ENCODE measurements at regions not wholly inside any gene's neighbourhood (a gene's known extent, or its start where the extent isn't known, plus 50 kb on each side); places are given as distances from the start of the nearest gene placed in this dataset.

DNA sequence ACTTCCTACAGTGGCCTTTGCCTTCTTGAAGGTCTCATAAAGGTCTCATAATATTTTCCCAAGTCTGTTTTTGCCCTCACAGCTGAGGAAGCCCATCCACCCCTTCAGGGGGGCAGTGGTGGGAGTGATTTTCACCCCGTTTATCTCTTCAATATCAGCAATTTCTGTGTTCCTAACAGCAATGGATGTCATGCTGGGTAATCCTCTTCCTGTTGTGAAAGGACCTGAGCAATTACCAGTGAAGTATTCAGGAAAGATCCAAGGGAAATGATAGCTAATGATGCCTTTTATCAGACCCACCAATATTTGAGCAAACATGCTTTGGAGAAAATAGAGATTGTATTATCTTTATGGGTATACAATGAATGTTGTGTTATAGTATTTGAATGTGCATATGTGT, 226.9 kb downstream of the INSC start:
- no peak for TF ChIP-seq POLR2A (IDR thresholded peaks at IDR 0.05)
- no peak for TF ChIP-seq POLR2AphosphoS5 (IDR thresholded peaks at IDR 0.05)
